Stomach smooth muscle (tissue), 2 donors: ENCODE measurements at regions not wholly inside any gene's neighbourhood (a gene's known extent, or its start where the extent isn't known, plus 50 kb on each side); places are given as distances from the start of the nearest gene placed in this dataset.
"Not testable (repeated sequence)": the region's sequence is repeated elsewhere in the genome, so short reads cannot be mapped to it uniquely, and the experiment has no call there.

Experiments
- H3K27ac ChIP-seq: one replicate; pipeline ENCODE4 v1.7.0; 2013; ENCODE audit warnings: mild to moderate bottlenecking, low read length, inconsistent platforms
- H3K27me3 ChIP-seq, 2 donors: one replicate each; pipeline ENCODE4 v1.7.0; 2013; ENCODE audit warnings: low read length in 2 of 2; ENCODE audit not compliant: insufficient read depth in 2 of 2, control insufficient read depth in 1 of 2
- H3K36me3 ChIP-seq, 2 donors: one replicate each; pipeline ENCODE4 v1.7.0; 2013; ENCODE audit warnings: low read length in 2 of 2; ENCODE audit not compliant: control insufficient read depth in 2 of 2, insufficient read depth in 2 of 2
- H3K4me1 ChIP-seq: one replicate; pipeline ENCODE4 v1.7.0; 2013; ENCODE audit warnings: low read length; ENCODE audit not compliant: control insufficient read depth, insufficient read depth
- H3K4me3 ChIP-seq, 2 donors: one replicate each; pipeline ENCODE4 v1.7.0; 2013; ENCODE audit warnings: low read length in 2 of 2
- H3K9ac ChIP-seq, 2 donors: one replicate each; pipeline ENCODE4 v1.7.0; 2013; ENCODE audit warnings: low read length in 2 of 2, mild to moderate bottlenecking in 1 of 2
- H3K9me3 ChIP-seq, 2 donors: one replicate each; pipeline ENCODE4 v1.7.0; 2013; ENCODE audit warnings: low read length in 2 of 2; ENCODE audit not compliant: control insufficient read depth in 2 of 2
- donor health status: healthy.
- donor health status: Pancreatic carcinoma.

DNA sequence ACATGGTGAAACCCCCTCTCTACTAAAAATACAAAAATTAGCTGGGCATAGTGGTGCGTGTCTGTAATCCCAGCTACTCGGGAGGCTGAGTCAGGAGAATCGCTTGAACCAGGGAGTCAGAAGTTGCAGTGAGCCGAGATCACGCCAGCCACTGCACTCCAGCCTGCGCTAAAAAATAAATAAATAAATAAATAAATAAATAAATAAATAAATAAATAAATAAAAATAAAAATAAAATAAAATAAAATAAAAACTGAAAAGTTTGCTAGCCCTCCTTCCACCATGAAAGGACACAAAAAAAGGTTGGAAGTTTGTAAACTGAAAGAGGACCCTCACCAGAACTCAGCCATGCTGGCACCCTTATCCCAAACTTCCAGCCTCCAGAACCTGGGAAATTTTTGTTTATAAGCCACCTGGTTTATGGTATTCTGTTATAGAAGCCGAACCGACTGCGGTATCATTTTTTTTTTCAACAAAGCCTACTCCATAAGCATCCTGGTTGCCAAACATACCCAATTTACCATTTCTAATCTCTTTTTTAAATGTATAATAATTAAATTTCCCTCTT, 448.2 kb downstream of the SEMA3D start:
- H3K27me3 ChIP-seq: no peaks in the 10 kb centered on the region
- H3K9ac ChIP-seq: no peak overlapping the region
- H3K4me3 ChIP-seq: no peak overlapping the region
- H3K36me3 ChIP-seq: no peaks in the 10 kb centered on the region
- no peaks in the 10 kb centered on the region for H3K9me3 ChIP-seq
- H3K27ac ChIP-seq: no peak overlapping the region
- no peaks in the 10 kb centered on the region for H3K4me1 ChIP-seq

DNA sequence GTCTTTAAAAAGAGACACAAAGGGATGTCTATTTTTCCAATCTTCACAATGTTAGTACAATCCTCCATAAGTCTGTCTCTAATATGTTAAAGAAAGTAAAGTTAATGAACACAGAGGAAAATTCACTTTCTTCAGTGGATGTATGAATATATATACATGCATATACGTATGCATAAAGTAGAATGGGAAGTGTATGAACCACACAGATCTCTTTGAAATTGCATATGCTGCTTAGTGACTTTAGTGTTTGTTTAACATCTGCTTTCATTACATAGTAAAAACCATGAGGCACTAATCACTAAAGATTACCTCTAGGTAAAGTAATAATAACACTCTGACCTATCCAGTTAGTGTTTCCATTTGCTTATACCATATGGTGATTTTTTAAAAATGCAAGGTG, 451.2 kb downstream of the SEMA3D start:
- Histone ChIP-seq H3K9ac (no peak overlapping the region), H3K4me1 (no peaks in the 10 kb centered on the region), H3K9me3 (peaks cover 0 to 3% of the 10 kb centered on the region in 2 donors), H3K36me3 (no peaks in the 10 kb centered on the region), H3K4me3 (no peak overlapping the region), H3K27ac (no peak overlapping the region), H3K27me3 (no peaks in the 10 kb centered on the region)

DNA sequence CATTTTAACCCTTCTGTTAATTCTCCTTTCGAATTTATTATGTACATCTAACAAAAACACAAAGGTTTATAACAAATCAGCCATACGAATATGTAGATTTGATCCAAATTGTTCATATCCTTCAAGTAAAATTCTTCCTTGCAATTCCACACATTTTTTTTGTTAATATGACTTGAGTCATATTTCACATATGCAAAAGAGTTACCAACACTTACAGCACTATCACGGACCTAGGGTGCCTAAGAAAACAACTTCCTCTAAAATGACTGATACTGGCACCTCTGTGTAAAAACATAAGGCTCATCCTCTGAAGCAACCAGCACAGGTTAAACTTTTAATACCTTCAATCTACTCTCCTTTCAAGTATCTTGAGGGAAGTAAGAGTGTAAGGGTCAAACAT, 451.8 kb downstream of the SEMA3D start:
- no peaks in the 10 kb centered on the region for H3K27me3 ChIP-seq
- H3K4me1 ChIP-seq: no peaks in the 10 kb centered on the region
- H3K9ac ChIP-seq: no peak overlapping the region
- H3K4me3 ChIP-seq: no peak overlapping the region
- H3K9me3 ChIP-seq: peaks cover 0 to 3% of the 10 kb centered on the region in 2 donors
- H3K36me3 ChIP-seq: no peaks in the 10 kb centered on the region
- no peak overlapping the region for H3K27ac ChIP-seq

DNA sequence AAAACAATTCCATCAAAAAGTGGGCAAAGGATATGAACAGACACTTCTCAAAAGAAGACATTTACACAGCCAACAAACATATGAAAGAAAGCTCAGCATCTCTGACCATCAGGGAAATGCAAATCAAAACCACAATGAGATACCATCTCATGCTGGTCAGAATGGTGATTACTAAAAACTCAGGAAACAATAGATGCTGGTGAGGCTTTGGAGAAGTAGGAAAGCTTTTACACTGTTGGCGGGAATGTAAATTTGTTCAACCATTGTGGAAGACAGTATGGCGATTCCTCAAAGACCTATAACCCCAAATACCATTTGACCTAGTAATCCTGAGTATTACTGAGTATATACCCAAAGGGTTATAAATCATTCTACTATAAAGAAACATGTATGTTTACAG, 452.9 kb downstream of the SEMA3D start:
- not testable (repeated sequence) for H3K27me3 ChIP-seq, H3K9me3 ChIP-seq, H3K4me3 ChIP-seq, H3K4me1 ChIP-seq, H3K36me3 ChIP-seq, H3K9ac ChIP-seq, H3K27ac ChIP-seq

DNA sequence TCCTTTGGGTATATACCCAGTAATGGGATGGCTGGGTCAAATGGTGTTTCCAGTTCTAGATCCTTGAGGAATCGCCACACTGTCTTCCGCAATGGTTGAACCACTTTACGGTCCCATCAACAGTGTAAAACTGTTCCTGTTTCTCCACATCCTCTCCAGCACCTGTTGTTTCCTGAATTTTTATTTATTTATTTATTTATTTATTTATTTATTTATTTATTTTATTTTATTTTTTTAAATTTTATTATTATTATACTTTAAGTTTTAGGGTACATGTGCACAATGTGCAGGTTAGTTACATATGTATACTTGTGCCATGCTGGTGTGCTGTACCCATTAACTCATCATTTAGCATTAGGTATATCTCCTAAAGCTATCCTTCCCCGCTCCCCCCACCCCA, 456.0 kb downstream of the SEMA3D start:
- H3K9ac ChIP-seq, H3K27me3 ChIP-seq, H3K36me3 ChIP-seq, H3K27ac ChIP-seq, H3K4me3 ChIP-seq, H3K4me1 ChIP-seq, H3K9me3 ChIP-seq: not testable (repeated sequence)

DNA sequence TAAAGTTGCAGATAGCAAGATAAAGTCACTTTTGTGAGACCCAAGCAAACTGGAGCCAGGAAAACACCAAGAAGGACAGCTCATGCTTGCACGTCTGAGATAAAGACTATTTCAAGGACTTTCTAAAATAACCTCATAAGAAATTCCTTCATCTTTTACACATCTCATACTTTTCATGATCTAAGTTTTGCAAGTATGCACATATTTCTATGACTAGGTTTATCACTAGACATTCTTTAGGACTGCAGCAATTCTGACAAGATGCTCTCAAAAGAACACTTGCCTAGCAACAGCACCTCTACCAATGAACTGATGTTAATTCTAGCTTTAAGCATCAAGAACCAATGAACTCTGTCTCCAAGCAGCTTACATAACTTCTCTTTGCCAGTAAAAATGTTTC, 457.6 kb downstream of the SEMA3D start:
- Histone ChIP-seq H3K4me1 (no peaks in the 10 kb centered on the region), H3K9ac (no peak overlapping the region), H3K9me3 (peaks cover 0 to 6% of the 10 kb centered on the region in 2 donors), H3K27ac (no peak overlapping the region), H3K4me3 (no peak overlapping the region), H3K27me3 (no peaks in the 10 kb centered on the region), H3K36me3 (no peaks in the 10 kb centered on the region)

DNA sequence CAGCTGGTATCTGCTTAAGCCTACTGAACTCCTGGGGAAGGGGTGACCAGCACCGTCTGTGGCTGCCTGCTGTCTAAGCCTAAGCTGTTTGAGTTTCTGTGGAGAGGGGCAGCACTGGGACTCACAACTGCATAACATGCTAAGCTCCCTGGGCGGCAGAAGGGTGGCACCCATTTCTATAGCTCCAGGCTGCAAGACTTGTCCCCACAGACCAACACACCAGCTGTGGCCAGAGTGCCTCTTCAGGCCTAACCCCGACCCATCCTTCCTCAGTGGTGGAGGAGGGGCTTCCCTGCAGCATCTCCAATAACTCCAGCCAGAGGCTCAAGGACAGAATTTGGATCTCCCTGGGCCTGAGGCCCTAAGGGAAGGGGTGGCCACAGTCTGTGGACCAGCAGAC, 464.1 kb downstream of the SEMA3D start:
- H3K9ac ChIP-seq: no peak overlapping the region
- H3K9me3 ChIP-seq: peaks cover 0 to 3% of the 10 kb centered on the region in 2 donors
- no peak overlapping the region for H3K4me3 ChIP-seq
- H3K4me1 ChIP-seq: no peaks in the 10 kb centered on the region
- H3K27me3 ChIP-seq: no peaks in the 10 kb centered on the region
- no peaks in the 10 kb centered on the region for H3K36me3 ChIP-seq
- H3K27ac ChIP-seq: no peak overlapping the region

DNA sequence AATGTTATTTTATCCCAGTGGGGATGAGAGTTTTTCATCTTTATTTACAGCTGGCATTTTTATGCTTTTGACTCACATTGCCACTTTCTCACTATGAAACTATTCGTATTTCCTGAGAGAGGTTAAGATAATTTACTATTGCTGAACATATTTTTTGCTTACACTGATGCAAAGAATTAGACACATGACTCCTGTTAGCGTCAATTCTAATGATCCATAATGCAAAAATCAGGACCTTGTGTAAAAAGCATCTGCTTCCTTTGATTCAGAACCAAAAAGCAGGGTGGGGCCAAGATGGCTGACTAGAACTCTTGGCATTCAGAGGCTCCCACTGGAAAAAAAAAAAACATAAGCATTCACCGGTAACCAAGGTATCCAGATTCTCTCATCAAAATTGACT, 464.8 kb downstream of the SEMA3D start:
- Histone ChIP-seq H3K27ac (no peak overlapping the region), H3K9ac (no peak overlapping the region), H3K4me3 (no peak overlapping the region), H3K4me1 (no peaks in the 10 kb centered on the region), H3K27me3 (no peaks in the 10 kb centered on the region), H3K36me3 (no peaks in the 10 kb centered on the region), H3K9me3 (peaks cover 0 to 3% of the 10 kb centered on the region in 2 donors)

DNA sequence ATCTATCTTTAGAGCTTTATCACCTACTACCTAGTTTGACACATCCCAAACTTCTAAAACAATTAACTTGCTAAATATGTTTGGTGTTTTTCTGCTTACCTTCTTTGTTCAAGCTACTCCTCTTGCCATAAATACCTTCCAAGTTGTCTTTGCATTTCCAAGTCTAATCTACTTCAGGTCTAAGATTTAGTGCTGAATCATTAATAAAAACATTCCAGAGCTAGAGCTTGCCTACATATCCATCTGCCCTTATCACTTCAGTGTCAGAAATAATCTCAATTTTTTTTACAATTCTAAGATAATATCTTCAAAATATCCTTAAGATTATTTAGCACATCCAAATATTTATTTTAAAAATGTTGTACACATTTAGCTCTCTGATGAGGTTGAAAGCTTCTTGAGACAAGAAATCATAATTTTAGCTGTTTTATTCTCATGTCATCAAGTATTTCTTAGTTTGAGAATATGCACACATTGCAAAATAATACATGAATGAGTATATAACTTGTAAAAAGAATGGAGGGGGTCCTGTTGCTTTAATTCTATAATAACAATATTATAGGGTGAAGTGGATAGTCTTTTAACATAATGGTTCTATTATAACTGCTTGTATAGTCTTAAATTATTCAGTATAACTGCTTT, 466.3 kb downstream of the SEMA3D start:
- peaks cover 0 to 2% of the 10 kb centered on the region in 2 donors for H3K9me3 ChIP-seq
- no peak overlapping the region for H3K4me3 ChIP-seq
- no peak overlapping the region for H3K27ac ChIP-seq
- H3K36me3 ChIP-seq: no peaks in the 10 kb centered on the region
- H3K4me1 ChIP-seq: no peaks in the 10 kb centered on the region
- H3K27me3 ChIP-seq: no peaks in the 10 kb centered on the region
- H3K9ac ChIP-seq: no peak overlapping the region

DNA sequence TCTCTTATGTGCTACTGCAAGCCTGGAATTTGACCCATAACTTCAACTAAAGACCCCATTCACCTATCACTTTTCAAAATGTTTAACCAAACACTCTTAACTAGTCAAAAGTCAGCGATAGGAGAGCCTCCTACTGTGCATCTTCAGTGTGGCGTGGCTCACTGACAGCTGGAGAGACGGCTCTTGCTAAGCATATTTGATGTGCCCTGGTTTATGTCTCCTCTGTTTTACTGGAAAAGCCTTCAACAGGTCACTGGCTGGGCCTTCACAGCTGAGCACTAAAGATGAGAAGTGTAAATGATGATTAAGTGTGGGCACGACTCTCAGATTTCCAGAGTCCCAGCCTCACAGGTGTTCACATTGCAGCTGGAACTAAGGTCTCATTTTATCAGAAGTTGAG, 472.1 kb downstream of the SEMA3D start:
- Histone ChIP-seq H3K27me3 (no peaks in the 10 kb centered on the region), H3K4me1 (no peaks in the 10 kb centered on the region), H3K27ac (no peak overlapping the region), H3K36me3 (no peaks in the 10 kb centered on the region), H3K4me3 (no peak overlapping the region), H3K9me3 (no peaks in the 10 kb centered on the region), H3K9ac (no peak overlapping the region)

DNA sequence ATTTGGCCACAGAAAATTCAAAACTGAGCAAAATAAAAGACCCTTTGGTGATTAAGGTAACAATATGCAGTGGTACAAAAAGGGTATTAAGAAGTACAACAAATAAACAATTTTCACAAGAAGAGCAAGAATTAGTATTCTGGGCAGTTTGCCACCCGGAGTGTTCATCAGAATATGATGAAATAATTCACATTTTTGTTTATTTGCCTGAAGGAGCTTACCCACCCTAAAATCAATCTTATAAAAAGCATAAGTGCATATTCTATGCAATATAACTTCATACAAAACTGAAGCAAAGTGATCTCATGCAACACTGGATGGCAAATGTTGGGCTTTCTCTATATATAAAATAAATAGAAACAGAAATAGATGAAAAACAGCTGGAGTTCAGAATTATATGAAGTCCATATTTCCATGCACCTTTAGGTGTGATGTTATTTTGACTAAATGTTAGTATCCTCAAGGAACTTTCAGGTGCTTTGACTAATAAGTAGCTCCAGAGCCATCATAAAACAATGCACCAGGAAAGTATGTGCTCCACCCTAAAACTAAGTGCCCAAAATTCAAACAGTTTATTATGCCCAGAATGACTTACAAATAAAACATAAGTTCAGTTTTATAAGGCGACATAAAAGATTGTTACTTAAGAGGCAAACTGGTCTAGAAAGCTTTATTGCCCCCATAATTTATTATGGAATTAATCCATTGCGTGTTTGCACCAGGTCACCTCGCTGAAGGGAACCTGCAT, 474.3 kb downstream of the SEMA3D start:
- Histone ChIP-seq H3K27ac (no peak overlapping the region), H3K9ac (no peak overlapping the region), H3K36me3 (no peaks in the 10 kb centered on the region), H3K27me3 (no peaks in the 10 kb centered on the region), H3K4me1 (no peaks in the 10 kb centered on the region), H3K9me3 (no peaks in the 10 kb centered on the region), H3K4me3 (no peak overlapping the region)
